H4 (cell line): ENCODE measurements at regions not wholly inside any gene's neighbourhood (a gene's known extent, or its start where the extent isn't known, plus 50 kb on each side); places are given as distances from the start of the nearest gene placed in this dataset.

Source experiments
- DNase-seq: peaks from one replicate; pipeline ENCODE4 v3.0.0-alpha.2; 2015; ENCODE audit warnings: low spot score

- no peak for DNase-seq
These were observed 811.7 kb downstream of the TLR4 start for GRCh38 chr9:118515947-118516346.

DNA sequence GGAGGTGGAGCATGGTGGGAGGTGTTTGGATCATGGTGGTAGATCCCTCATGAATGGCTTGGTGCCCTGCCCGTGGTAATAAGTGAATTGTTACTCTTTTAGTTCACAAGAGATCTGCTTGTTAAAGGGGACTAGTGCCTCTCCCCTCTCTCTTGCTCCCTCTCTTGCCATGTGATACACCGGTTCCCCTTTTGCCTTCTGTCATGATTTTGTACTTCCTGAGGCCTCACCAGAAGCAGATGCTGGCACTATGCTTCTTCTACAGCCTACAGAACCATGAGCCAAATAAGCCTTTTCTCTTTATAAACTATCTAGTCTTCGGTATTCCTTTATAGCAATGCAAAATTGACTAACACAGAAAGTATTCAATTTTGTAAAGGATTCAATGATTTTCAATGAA is 817.1 kb downstream of the TLR4 start:
- no peak for DNase-seq

DNA sequence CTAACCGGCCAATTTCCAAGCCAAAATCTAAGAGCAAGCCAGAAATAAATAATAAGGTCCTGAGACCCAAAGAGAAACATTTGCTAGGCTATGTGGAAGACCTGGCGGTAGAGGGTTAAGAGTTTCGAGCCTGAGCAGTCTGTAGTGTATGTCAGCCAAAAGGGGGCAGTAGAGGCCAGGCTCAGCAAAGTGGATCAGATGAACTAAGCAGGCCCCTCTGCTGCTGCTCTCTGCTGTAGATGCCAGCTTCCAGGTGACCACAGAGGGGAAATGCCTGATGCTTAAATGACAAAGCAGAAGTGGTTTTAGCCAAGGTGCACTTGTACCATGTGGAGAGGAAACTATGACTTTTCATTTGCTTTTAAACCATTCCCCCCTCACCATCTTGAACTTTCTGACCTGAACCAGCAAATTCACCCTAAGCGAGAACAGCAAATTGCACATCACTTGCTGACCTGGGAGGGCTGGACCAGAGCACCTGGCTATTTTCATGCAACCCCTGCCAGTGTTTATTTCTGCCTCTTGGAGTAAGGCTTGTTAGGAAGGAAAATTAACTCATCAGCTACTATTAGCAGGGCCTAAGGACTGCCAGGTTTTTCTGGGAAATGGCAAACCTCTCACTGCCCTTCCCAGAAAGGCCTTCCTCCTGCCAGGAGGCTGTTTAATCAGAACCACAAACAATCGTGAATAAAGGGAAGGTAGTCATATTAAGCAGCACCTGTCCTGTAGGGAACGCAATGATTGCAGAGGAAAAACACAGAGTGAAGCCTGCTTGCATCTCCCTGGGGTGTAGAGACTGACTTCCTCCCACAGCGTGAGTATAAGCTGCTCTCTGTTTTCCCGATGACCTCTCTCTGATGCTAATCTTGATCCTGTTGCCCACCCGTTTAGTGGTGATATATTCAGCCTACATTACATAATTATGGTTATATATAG is 818.2 kb downstream of the TLR4 start:
- DNase-seq = peak; percentile 21

DNA sequence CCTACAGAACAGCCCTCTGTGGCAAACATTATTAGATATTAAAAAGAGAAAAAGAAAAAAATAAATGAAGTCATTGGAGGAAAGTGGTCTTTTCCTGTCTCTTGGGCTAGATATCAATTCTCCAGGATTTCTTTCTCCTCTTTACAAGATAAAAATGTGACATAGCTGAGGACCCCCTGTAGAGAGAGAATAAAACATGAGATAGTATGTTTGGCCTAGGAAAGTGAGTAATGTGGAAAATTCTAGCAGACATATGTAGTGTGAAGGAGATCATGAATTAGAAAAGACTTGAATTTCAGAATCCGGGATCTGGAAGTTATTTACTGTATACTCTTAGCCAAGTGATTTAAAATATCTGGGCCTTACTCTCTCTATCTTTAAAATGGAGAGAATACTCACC is 823.1 kb downstream of the TLR4 start:
- DNase-seq = no peak

- no peak for DNase-seq
These were observed 825.0 kb downstream of the TLR4 start for GRCh38 chr9:118529210-118529609.

- no peak for DNase-seq
These were observed 825.5 kb downstream of the TLR4 start for GRCh38 chr9:118529624-118530214.

DNA sequence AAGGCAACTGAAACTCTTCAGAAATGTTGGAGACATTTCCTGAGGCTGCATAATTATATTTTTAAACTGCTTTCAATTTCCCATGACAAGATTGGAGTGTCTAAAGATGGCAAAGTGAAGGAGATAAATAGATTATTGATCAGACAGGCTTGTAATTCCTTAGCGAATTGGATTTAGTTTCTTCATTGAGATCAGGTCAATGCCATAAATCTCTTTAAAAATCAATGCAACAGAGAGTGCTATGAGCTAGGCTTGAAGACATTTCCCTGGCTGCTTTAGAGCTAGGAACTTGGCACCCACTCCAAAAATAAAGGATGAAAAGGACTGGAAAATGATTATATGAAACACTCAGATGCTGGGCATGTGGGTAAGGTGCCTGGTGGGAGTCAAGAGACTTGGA is 828.4 kb downstream of the TLR4 start:
- no peak for DNase-seq

GRCh38 chr9:118533101-118533500 is 828.9 kb downstream of the TLR4 start:
- no peak for DNase-seq

DNA sequence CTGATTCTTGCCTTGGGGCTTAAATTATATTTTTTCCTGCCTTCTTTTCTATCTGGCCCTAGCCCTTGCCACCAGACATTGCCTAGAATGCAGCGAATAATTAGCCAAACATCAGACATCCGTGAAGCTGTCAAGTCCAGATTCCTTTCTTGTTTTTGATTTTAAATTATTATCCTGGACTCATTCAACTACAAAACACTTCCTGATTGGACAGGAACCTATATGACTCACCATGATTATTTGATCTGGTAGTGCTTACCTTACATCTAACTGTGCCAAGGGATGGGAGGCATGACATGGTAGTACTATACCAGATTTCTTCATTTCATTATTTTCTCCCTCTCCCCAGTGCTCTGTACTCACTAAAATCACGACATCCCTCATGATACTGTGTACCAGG is 829.6 kb downstream of the TLR4 start:
- DNase-seq = no peak

GRCh38 chr9:118536153-118536552 is 832.0 kb downstream of the TLR4 start:
- no peak for DNase-seq

- no peak for DNase-seq
These were observed 830.3 kb downstream of the BRINP1 start for GRCh38 chr9:118538959-118539358.

DNA sequence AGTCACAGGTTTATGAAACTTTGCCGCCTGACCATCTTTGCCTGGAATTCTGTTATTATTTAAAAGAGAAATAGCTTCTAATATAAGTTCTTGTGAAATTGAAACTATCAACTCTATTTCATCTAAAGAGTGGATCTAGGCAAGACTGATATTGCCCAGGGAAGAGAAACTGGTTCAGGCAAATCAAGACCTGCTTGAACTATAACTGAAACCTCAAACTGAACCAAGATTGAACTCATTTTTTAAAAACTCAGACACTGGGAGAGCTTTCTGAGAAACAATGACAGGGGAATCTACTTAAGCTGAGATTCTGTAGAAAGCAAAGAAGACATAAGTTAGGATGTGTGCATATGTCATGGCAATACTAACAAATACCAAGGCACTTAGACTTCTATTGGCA is 815.8 kb downstream of the BRINP1 start:
- DNase-seq = no peak

DNA sequence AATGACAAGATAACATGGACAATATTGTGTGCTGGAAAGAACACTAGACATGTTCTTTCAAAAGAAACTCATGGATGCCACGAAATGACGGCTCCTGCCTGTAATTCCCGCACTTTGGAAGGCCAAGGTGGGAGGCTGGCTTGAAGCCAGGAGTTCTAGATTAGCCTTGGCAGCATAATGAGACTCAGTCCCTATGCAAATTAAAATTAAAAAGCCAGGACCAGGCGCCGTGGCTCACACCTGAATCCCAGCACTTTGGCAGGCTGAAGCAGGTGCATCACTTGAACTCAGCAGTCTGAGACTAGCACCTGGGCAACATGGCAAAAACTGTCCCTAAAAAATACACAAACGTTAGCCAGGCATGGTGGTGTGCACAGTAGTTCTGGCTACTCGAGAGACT is 814.2 kb downstream of the BRINP1 start:
- DNase-seq = no peak

DNA sequence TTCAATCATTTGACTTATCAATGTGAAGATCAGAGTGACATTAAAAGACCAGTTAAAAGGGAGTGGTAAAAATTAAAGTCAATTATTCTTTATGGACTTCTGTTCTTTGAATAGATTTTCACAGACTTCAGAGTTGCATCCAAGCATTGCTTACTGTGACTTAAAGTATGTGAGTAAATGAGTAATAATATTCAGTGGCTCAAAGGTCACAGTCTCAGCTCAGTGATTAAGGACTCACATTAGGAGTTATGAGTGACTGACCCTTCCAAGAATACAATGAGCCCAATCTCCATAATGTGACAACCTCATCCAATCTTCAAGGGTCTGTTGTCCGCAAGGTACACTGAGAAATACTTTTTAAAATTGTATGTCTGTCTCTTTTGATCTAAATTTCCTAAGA is 811.2 kb downstream of the BRINP1 start:
- DNase-seq = no peak

- no peak for DNase-seq
These were observed 810.3 kb downstream of the BRINP1 start for GRCh38 chr9:118558891-118559290.

GRCh38 chr9:118561051-118561450 is 808.2 kb downstream of the BRINP1 start:
- no peak for DNase-seq

DNA sequence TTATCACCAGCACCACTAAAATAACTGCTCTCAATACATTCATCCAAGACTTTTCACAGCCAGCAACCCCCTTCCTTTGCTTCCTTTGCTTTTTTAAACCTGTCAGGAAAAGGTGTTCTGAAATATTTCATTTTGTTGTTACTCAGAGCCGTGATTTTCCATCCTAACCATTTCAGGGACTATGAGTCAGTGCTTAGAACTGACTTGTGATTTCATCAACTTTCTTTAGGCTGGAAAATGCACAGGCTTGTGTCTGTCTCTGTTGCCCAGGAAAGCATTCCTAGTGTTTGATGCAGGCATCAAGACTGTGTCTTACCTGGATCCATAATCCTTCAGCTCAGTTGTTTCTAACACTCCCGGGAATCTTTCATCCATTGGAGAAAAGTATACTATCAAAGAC is 805.6 kb downstream of the BRINP1 start:
- no peak for DNase-seq

DNA sequence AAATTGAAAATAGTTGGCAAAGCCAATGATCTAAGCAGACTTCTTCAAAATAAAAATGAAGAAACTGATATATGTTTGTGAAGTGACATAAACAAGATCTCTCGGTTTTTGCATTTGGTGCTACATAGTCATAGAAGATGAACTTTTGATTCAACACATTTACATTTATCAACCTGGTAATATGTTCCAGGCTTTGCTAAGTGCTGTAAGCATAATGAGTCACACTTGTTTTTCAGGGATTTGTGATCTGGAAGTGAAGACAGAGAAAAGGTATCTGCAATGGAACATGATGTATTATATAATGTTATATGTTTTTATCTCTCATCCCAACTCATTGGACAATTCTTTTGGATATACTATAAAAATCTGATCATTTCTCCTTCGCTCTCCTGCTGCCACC is 801.4 kb downstream of the BRINP1 start:
- no peak for DNase-seq

DNA sequence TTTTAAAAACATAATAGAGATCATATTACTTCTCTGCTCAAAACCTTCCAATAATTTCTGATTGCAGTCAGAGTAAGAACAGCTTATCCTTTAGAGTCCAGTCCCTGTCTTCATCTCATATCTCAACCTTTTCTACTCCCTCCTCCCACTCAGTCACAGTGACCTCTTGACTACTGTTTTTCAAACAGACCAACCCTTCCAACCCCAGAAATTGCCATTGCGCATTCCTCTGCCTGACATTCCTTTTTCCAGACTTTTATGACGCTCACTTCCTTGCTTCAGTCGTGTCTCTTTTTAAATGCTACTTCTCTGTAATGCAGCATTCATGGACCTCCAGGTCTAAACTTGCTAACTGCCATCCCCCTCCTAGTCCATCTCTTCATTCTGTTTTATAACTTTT is 800.5 kb downstream of the BRINP1 start:
- DNase-seq = no peak

DNA sequence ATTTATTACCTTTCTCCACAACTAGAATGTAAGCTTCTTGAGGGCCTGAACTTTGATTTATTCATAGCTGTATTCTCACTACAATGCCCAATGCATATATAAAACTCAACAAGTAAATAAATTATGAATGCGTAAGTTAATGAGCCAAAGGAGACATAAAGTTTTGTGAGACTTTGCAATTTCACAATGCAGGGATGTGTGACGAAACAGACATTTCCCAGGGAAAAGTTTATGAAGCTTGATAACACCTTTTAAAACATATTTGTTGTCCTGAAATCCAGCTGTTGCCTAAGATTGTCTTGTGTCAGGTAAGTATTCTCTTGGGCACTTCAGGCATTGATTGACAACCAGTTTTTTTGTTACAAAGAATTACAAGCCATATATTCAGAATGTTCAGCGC is 800.1 kb downstream of the BRINP1 start:
- DNase-seq = no peak

DNA sequence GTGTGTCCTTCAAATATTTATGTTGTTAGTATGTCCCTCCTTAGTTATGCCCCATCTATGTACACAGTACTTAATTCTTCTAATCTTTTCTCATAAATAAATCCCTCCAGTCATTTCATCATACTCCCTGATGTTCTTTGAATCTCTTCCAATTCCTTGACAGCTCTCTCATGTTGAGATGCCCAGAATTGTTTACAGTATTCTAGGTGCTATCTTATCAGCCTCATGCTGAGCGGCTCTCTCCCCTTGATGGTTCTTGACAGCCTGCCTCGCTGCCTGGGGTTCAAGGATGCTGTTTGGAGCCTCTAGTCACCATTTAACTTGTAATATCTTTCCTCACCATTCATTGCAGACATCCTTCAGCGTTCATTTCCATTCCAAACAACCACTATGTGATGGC is 799.2 kb downstream of the BRINP1 start:
- DNase-seq = no peak

DNA sequence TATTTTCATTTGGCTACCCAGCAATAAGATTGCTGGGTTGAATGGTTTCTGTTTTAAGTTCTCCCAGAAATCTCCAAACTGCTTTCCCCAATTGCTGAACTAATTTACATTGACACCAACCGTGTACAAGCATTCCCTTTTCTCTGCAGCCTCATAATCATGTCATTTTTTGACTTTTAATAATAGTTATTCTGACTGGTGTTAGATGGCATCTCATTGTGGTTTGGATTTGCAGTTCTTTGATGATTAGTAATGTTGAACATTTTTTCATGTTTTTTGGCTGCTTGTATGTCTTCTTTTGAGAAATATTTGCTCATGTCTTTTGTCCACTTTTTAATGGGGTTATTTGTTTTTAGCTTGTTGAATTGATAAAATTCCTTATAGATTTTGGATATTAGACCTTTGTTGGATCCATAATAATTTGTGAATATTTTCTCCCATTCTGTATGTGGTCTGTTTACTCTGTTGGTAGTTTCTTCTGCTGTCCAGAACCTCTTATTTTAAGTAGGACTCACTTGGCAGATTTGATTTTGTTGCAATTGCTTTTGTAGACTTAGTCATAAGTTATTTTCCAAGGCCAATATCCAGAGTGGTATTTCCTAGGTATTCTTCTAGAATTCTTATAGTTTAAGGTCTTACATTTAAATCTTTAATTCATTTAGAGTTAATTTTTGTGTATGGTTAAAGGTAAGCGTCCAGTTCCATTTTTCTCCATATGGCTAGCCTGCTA is 793.7 kb downstream of the BRINP1 start:
- no peak for DNase-seq

DNA sequence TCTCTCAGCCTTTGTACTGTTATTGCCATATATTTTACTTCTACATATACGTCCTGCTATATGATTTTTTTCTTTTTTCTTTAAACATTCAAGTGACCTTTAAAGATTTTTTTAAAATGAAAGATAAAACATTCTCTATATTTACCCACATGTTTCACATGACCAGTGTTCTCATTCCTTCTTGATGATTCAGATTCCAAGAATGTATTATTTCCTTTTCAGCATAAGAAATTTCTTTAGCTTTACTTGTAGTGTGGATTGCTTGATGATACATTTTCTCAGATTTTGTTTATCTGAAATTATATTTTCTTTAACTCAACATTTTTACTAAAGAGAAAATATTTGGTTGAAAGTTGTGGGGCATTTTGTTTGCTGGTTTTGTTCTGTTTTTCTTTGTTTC is 792.1 kb downstream of the BRINP1 start:
- DNase-seq = no peak
